DND-41 (cell line): ENCODE measurements at regions not wholly inside any gene's neighbourhood (a gene's known extent, or its start where the extent isn't known, plus 50 kb on each side); places are given as distances from the start of the nearest gene placed in this dataset.
A peak's percentile ranks its signal among the peaks of the same experiment; 100 is the strongest.
"Not testable (repeated sequence)": the region's sequence is repeated elsewhere in the genome, so short reads cannot be mapped to it uniquely, and the experiment has no call there.

Source experiments
- ATAC-seq: fragments of 200-7000 bp; cut with Tn5 transposase; 3 replicates; pipeline ENCODE4 v1.9.1; 2021; ENCODE audit warnings: low read depth; ENCODE audit not compliant: insufficient read depth
- DNase-seq: peaks from one replicate; pipeline ENCODE4 v3.0.0-alpha.2; 2020
- H2AFZ ChIP-seq: 2 replicates; pipeline ENCODE4 v1.6.0; 2012; ENCODE audit warnings: low read depth, low read length
- H3K27ac ChIP-seq: 2 replicates; pipeline ENCODE4 v1.5.1; 2012; ENCODE audit warnings: low read length, inconsistent platforms
- H3K27me3 ChIP-seq: fragments of 200-600 bp; sonication (generic); 2 replicates; pipeline ENCODE4 v1.6.0; 2012; ENCODE audit warnings: low read length, mild to moderate bottlenecking, inconsistent platforms; ENCODE audit not compliant: insufficient read depth, poor library complexity
- H3K36me3 ChIP-seq: 2 replicates; pipeline ENCODE4 v1.5.1; 2012; ENCODE audit warnings: low read length, inconsistent platforms; ENCODE audit not compliant: insufficient read depth
- H3K4me1 ChIP-seq: 2 replicates; pipeline ENCODE4 v1.5.1; 2012; ENCODE audit warnings: mild to moderate bottlenecking, low read length; ENCODE audit not compliant: insufficient read depth
- H3K4me2 ChIP-seq: 2 replicates; pipeline ENCODE4 v1.6.0; 2012; ENCODE audit warnings: mild to moderate bottlenecking, moderate library complexity, low read length, inconsistent platforms; ENCODE audit not compliant: insufficient read depth
- H3K4me3 ChIP-seq, 2 experiments: fragments of 200-600 bp in 1 of 2; shearing (Covaris generic) in 1 of 2; 2 replicates each; pipeline ENCODE4 v1.5.1; 2012 to 2016; ENCODE audit warnings: inconsistent platforms in 2 of 2, low read length in 2 of 2, mild to moderate bottlenecking in 2 of 2, low read depth in 1 of 2, moderate library complexity in 1 of 2
- H3K79me2 ChIP-seq: 2 replicates; pipeline ENCODE4 v1.6.0; 2012; ENCODE audit warnings: low read length, inconsistent platforms; ENCODE audit not compliant: insufficient read depth
- H3K9ac ChIP-seq: 2 replicates; pipeline ENCODE4 v1.6.0; 2012; ENCODE audit warnings: low read depth, mild to moderate bottlenecking, inconsistent platforms, low read length, moderate library complexity
- H3K9me3 ChIP-seq: 2 replicates; pipeline ENCODE4 v1.5.1; 2012; ENCODE audit warnings: low read length, moderate library complexity, mild to moderate bottlenecking, inconsistent platforms; ENCODE audit not compliant: insufficient read depth, severe bottlenecking
- H4K20me1 ChIP-seq: 2 replicates; pipeline ENCODE4 v1.6.0; 2012; ENCODE audit warnings: low read length; ENCODE audit not compliant: insufficient read depth
- CTCF ChIP-seq: IDR thresholded peaks from 2 replicates; pipeline ENCODE4 v1.5.1; 2012; ENCODE audit warnings: borderline replicate concordance, low read length, moderate library complexity, mild to moderate bottlenecking; ENCODE audit not compliant: poor library complexity, severe bottlenecking; ENCODE audit errors: extremely low read depth
- EZH2 ChIP-seq: IDR thresholded peaks from 3 replicates; pipeline ENCODE4 v1.6.1; 2012; ENCODE audit warnings: borderline replicate concordance, low read depth, mild to moderate bottlenecking, moderate library complexity, low read length, inconsistent platforms; ENCODE audit not compliant: severe bottlenecking

GRCh38 chr4:115213716-115214115, 100.3 kb upstream of the NDST4 start:
- Histone ChIP-seq H3K4me1 (no peaks in the 10 kb centered on the region), H3K27ac (no peak overlapping the region), H3K36me3 (no peaks in the 10 kb centered on the region), H4K20me1 (no peaks in the 10 kb centered on the region), H2AFZ (no peak overlapping the region), H3K79me2 (no peaks in the 10 kb centered on the region), H3K4me2 (no peak overlapping the region), H3K9me3 (no peaks in the 10 kb centered on the region), H3K27me3 (no peaks in the 10 kb centered on the region), H3K9ac (no peak overlapping the region), H3K4me3 (no peak overlapping the region)
- ATAC-seq (no peak), DNase-seq (no peak)
- TF ChIP-seq CTCF (no peak), EZH2 (no peak)

GRCh38 chr4:115201042-115201330, 87.6 kb upstream of the NDST4 start:
- Histone ChIP-seq H3K9ac (no peak overlapping the region), H3K4me1 (no peaks in the 10 kb centered on the region), H3K4me2 (no peak overlapping the region), H3K27me3 (no peaks in the 10 kb centered on the region), H3K9me3 (no peaks in the 10 kb centered on the region), H3K79me2 (no peaks in the 10 kb centered on the region), H3K36me3 (no peaks in the 10 kb centered on the region), H3K4me3 (no peak overlapping the region), H2AFZ (peak overlapping the region; percentile 33; the same call in 1 of the 2 replicates), H4K20me1 (no peaks in the 10 kb centered on the region), H3K27ac (no peak overlapping the region)
- ATAC-seq (no peak), DNase-seq (no peak)
- TF ChIP-seq CTCF, result no peak
- TF ChIP-seq EZH2, result no peak

- H3K9me3 ChIP-seq, H3K79me2 ChIP-seq, H3K4me2 ChIP-seq, H3K36me3 ChIP-seq, ATAC-seq, DNase-seq, H3K9ac ChIP-seq, H3K4me3 ChIP-seq, H3K27me3 ChIP-seq, H3K27ac ChIP-seq, H4K20me1 ChIP-seq, H3K4me1 ChIP-seq: not testable (repeated sequence)
- peak overlapping the region; percentile 33; the same call in 1 of the 2 replicates for H2AFZ ChIP-seq
Observed at GRCh38 chr4:115200201-115201041, 87.0 kb upstream of the NDST4 start.

- ATAC-seq, H3K4me2 ChIP-seq, H2AFZ ChIP-seq, DNase-seq, H3K79me2 ChIP-seq, H3K9ac ChIP-seq, H3K36me3 ChIP-seq, H4K20me1 ChIP-seq, H3K27ac ChIP-seq, H3K27me3 ChIP-seq, H3K4me3 ChIP-seq, H3K4me1 ChIP-seq, H3K9me3 ChIP-seq: not testable (repeated sequence)
Observed at GRCh38 chr4:115194612-115195011, 81.2 kb upstream of the NDST4 start.
